ENCODE measurements at regions not wholly inside any gene's neighbourhood (a gene's known extent, or its start where the extent isn't known, plus 50 kb on each side); places are given as distances from the start of the nearest gene placed in this dataset.
"Not testable (repeated sequence)": the region's sequence is repeated elsewhere in the genome, so short reads cannot be mapped to it uniquely, and the experiment has no call there.

- DNase-seq (no peak), ATAC-seq (no peak)
- Histone ChIP-seq H3K36me3 (no peaks in the 10 kb centered on the region), H3K27me3 (no peaks in the 10 kb centered on the region), H3K27ac (no peak overlapping the region), H3K9me3 (no peaks in the 10 kb centered on the region), H3K4me1 (no peaks in the 10 kb centered on the region), H3K4me3 (no peak overlapping the region)
- WGBS, 4 donors = 84 to 88% (median 86%) methylated on average over 3 of the region's 3 CpGs
- intact Hi-C loops (cut with DNase I) = no loop called here
- TF ChIP-seq CTCF (IDR thresholded peaks at IDR 0.05) = no peak
- TF ChIP-seq POLR2A (IDR thresholded peaks at IDR 0.05) = no peak
Measured at GRCh38 chr12:76940671-76941445, 62.0 kb upstream of the CSRP2 start.

GRCh38 chr12:76939701-76940100, 60.9 kb upstream of the CSRP2 start:
- 55 to 67% (median 59%) methylated on average over 1 of the region's 1 CpG for WGBS, 4 donors

GRCh38 chr12:76936275-76937193, 57.7 kb upstream of the CSRP2 start:
- DNase-seq = no peak
- H3K9me3 ChIP-seq = no peaks in the 10 kb centered on the region
- H3K36me3 ChIP-seq = no peaks in the 10 kb centered on the region
- 75 to 84% (median 83%) methylated on average over 14 of the region's 14 CpGs for WGBS, 4 donors
- no peak for ATAC-seq
- H3K4me3 ChIP-seq = no peak overlapping the region
- H3K27ac ChIP-seq = no peak overlapping the region
- no peaks in the 10 kb centered on the region for H3K27me3 ChIP-seq
- intact Hi-C loops (cut with DNase I) = no loop called here
- TF ChIP-seq POLR2A (IDR thresholded peaks at IDR 0.05) = no peak
- no peak for TF ChIP-seq CTCF (IDR thresholded peaks at IDR 0.05)
- H3K4me1 ChIP-seq = no peaks in the 10 kb centered on the region

More at GRCh38 chr12:76939701-76940100, 60.9 kb upstream of the CSRP2 start:
- H3K27ac ChIP-seq = no peak overlapping the region
- ATAC-seq (no peak), DNase-seq (no peak)
- H3K4me1 ChIP-seq = no peaks in the 10 kb centered on the region
- intact Hi-C loops (cut with DNase I) = no loop called here
- H3K4me3 ChIP-seq = no peak overlapping the region
- H3K36me3 ChIP-seq = no peaks in the 10 kb centered on the region
- no peaks in the 10 kb centered on the region for H3K27me3 ChIP-seq
- no peak for TF ChIP-seq POLR2A (IDR thresholded peaks at IDR 0.05)
- TF ChIP-seq CTCF (IDR thresholded peaks at IDR 0.05) = no peak
- H3K9me3 ChIP-seq = no peaks in the 10 kb centered on the region

- H3K4me3 ChIP-seq; H3K9me3 ChIP-seq; H3K27me3 ChIP-seq; intact Hi-C loops (cut with DNase I); DNase-seq; H3K36me3 ChIP-seq; ATAC-seq; H3K4me1 ChIP-seq; H3K27ac ChIP-seq: not testable (repeated sequence)
- WGBS, 4 donors = 91 to 95% (median 94%) methylated on average over 4 of the region's 4 CpGs
Measured at GRCh38 chr12:76933392-76933791, 54.6 kb upstream of the CSRP2 start.

Data from heart left ventricle (tissue), 16 donors.